Epidermal melanocyte (primary cell): ENCODE measurements at regions not wholly inside any gene's neighbourhood (a gene's known extent, or its start where the extent isn't known, plus 50 kb on each side); places are given as distances from the start of the nearest gene placed in this dataset.
"Not testable (repeated sequence)": the region's sequence is repeated elsewhere in the genome, so short reads cannot be mapped to it uniquely, and the experiment has no call there.

Source experiments
- DNase-seq: peaks from one replicate; pipeline ENCODE4 v3.0.0; 2011; ENCODE audit warnings: low spot score; ENCODE audit not compliant: insufficient read length

DNA sequence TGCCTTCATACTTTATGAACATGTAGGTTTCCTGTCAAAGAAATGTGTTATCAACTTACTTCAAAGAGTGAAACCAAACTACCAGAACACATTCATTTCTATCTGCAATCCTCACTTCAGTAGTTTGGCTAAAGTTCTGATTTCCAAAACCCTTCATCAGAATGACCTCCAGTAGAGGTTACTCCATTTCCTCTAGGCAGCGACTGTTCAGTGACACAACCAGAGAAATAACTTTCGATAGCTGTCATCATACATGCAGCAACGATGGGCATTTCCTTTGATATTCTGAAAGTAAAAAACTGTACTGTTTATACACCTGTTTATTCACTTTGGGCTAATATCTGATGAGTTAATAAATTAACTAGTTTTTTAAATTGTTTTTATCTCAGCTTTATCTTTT, 532.5 kb upstream of the IZUMO3 start:
- no peak for DNase-seq

- DNase-seq = no peak
These were observed 502.5 kb upstream of the IZUMO3 start for GRCh38 chr9:25048098-25048724.

DNA sequence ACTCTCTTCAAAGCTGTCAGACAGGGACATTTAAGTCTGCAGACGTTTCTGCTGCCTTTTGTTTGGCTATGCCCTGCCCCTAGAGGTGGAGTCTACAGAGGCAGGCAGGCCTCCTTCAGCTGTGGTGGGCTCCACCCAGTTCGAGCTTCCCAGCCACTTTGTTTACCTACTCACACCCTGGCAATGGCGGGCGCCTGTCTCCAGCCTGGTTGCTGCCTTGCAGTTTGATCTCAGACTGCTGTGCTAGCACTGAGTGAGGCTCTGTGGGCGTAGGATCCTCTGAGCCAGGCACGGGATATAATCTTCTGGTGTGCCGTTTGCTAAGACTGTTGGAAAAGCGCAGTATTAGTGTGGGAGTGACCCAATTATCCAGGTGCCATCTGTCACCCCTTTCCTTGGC, 499.8 kb upstream of the IZUMO3 start:
- not testable (repeated sequence) for DNase-seq

DNA sequence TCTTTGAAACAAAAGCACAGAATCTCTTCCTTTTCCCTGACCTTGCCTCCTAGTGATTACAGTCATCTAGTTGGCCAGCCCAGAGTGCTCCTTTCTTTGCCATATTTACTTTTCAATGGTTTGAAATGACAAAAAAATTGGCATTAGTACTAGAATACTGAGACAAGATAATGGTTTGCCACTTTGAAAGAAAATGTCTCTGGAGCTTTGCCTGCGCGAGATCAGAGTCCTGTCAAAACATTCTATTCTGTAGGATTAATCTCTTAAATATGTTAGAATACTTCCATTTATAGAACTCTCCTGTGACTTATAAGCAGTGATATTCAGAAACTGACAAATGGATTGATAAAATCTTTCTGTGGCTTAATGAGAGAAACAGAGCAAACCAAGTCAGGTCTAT, 484.0 kb upstream of the IZUMO3 start:
- DNase-seq = no peak

DNA sequence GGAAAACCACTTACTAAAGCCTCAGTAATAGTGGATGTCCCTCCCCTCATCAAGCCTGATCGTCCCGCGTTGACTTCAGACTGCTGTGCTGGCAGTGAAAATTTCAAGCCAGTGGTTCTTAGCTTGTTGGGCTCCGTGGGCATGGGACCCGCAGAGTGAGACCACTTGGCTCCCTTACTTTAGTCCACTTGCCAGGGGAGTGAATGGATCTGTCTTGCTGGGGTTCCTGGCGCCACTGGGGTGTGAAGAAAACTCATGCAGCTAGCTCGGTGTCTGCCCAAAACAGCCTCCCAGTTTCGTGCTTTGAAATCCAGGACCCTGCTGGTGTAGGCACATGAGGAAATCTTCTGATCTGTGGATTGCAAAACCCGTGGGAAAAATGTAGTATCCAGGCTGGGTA, 480.0 kb upstream of the IZUMO3 start:
- DNase-seq = no peak

- DNase-seq = no peak
These were observed 479.5 kb upstream of the IZUMO3 start for GRCh38 chr9:25025156-25025555.

DNA sequence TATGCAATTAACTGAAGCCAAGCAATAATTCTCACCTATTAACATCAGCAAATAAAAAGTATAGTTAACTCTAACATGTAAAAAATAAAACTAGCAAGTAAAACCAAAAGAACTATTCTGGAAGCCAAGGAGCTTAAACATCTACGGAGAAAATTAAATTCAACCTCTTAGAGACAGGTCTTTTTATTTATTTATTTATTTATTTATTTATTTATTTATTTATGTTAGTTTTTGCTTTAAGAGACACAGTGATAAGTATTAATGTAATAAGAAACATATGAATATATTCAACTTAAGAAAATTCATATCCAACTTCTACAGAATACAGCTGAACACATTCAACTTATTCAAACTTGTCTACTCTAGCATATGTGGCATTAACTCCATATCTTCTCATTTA, 472.1 kb upstream of the IZUMO3 start:
- DNase-seq = no peak

- DNase-seq = no peak
These were observed 464.4 kb upstream of the IZUMO3 start for GRCh38 chr9:25010027-25010662.

DNA sequence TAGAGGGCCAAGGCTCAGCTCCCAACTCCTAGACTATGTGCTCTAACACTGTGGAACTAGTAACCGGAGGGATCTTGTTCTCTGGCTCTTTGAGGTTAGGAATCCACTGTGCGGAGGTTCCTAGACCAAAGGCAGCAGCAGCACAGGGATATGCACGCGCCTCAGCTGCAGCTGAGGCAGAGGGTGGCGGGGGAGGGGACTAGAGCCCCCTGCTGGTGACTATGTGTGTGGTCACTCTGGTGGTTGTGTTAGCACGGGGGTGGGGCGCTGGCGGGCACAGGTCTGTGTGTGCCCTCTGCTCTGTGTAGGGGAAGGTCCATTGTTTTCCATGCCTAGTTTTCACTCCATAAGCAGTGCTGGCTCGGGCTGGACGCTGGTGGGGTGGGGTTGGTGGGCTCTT, 458.0 kb upstream of the IZUMO3 start:
- no peak for DNase-seq

GRCh38 chr9:24986331-24986730, 440.6 kb upstream of the IZUMO3 start:
- DNase-seq = no peak

DNA sequence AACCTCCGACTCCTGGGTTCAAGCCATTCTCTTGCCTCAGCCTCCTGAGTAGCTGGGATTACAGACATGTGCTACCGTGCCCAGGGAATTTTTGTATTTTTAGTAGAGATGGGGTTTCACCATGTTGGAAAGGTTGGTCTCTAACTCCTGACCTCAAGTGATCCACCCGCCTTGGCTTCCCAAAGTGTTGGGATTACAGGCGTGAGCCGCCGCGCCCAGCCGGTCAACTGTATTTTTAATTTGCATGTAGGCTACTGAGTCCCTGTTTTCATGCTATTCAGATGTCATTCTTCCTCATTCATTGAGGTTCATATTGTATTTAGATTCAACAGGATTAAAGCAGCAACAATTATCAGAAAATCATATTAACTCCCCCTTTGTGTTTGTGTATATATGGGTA, 425.1 kb upstream of the IZUMO3 start:
- DNase-seq = not testable (repeated sequence)

DNA sequence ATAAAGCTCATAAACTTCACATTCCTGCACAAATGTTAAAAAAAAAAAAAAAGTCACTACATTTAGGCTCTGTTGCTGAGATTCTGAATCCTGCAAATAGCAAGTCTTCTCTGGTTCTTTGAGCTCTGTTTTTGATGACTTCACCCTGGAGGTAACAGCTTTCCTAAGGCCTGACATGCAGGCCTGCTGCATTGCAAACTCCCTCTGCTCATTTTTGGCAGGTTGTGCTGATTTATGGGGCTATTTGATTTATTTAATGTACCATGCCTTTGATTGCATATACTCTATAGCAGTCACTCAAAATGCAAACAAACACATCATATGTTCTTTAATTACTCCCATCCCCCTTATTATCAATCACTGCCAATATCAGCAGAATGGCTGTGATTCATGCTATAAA, 416.1 kb upstream of the IZUMO3 start:
- DNase-seq = no peak

DNA sequence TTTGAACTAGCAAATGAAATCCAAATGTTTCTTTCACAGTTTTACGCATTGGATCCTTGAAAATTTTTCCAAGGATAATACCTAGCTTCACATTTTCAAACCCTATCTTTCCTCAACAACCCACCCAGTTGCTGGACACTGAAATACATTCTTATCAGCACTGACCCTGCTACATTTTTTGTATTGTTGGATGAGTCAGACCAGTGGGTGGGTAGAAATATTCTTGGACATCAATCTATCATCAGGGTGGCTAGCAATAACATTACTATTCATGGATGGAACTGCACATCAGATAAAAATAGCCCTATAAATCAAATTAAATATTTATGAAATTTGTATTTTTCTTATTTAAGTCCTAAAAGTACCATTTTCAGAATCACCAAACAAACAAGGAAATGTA, 407.4 kb upstream of the IZUMO3 start:
- no peak for DNase-seq

GRCh38 chr9:24939109-24939850, 393.6 kb upstream of the IZUMO3 start:
- DNase-seq = no peak

GRCh38 chr9:24936117-24936516, 390.4 kb upstream of the IZUMO3 start:
- no peak for DNase-seq

DNA sequence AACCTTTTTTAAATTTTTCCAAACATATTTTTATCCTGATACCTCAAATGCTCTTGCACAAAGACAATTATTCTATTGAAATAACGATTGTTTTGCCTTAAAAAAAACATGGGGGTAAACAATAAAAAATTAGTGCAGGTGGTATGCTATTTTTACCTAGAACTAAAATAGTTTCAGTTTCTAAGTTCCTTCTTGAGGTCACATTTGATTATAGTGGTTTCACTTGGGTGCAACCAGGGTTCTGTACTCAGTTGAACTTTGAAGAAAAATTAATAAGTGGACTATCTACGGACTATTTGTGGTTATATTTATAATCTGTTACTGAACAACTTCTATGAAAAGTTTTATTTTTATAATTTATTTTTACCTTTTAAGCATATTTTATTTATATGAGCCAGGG, 387.1 kb upstream of the IZUMO3 start:
- DNase-seq = no peak

GRCh38 chr9:24931894-24932293, 386.2 kb upstream of the IZUMO3 start:
- no peak for DNase-seq

GRCh38 chr9:24912767-24913166, 367.1 kb upstream of the IZUMO3 start:
- no peak for DNase-seq

- no peak for DNase-seq
These were observed 355.6 kb upstream of the IZUMO3 start for GRCh38 chr9:24901319-24901718.

GRCh38 chr9:24900179-24900578, 354.5 kb upstream of the IZUMO3 start:
- no peak for DNase-seq

DNA sequence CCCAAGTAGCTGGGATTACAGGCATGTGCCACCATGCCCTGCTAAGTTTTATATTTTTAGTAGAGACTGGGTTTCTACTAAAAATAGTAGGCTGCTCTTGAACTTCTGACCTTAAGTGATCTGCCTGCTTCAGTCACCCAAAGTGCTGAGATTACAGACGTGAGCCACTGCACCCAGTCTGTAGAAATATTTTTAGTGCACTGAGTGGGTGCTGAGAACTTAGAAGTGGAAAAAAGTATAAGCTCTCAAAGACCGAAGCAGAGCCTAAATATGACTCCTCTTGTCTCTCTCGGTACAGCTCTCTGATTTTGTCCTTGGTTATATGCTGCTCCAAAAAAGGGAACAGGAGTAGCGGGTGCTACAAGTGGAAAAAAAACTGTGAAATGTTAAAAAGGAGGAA, 353.8 kb upstream of the IZUMO3 start:
- no peak for DNase-seq

DNA sequence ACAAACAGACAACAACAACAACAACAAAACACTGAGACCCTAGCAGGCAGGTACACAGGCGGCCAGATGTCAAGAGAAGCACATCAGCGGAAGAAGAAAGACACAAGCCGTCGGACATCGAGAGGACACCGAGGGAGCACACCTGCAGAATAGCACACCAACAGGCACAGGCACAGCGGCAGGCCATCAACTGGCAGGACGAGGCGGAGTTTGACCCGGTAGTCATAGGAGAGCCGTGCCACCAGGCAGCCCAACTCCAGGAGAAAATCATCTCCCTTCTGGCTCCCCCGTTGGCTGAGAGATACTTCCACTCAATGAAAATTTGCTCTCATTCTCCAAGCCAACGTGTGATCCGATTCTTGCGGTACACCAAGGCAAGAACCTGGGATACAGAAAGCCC, 352.1 kb upstream of the IZUMO3 start:
- no peak for DNase-seq

- no peak for DNase-seq
These were observed 335.7 kb upstream of the IZUMO3 start for GRCh38 chr9:24881361-24881760.
